ENCODE measurements at regions not wholly inside any gene's neighbourhood (a gene's known extent, or its start where the extent isn't known, plus 50 kb on each side); places are given as distances from the start of the nearest gene placed in this dataset.

GRCh38 chr5:121264605-121265004, 587.1 kb upstream of the FTMT start:
- TF ChIP-seq GATA2 (IDR thresholded peaks at IDR 0.05; ENCODE audit: low read depth, low read length): no peak
- no peak for TF ChIP-seq GATA3 (IDR thresholded peaks at IDR 0.05; ENCODE audit: low read depth, low read length)

Data from SH-SY5Y (cell line).